PC-9 (cell line): ENCODE measurements at regions not wholly inside any gene's neighbourhood (a gene's known extent, or its start where the extent isn't known, plus 50 kb on each side); places are given as distances from the start of the nearest gene placed in this dataset.

Experiments
- CTCF ChIP-seq: fragments of 200-600 bp; sonication (generic); conservative IDR thresholded peaks from 2 replicates; pipeline ENCODE4 v1.6.1; 2017; ENCODE audit warnings: mixed run types, antibody characterized with exemption, mild to moderate bottlenecking, moderate library complexity
- EZH2 ChIP-seq: fragments of 200-600 bp; sonication (generic); IDR thresholded peaks from 2 replicates; pipeline ENCODE4 v1.8.0; 2017; ENCODE audit warnings: antibody characterized with exemption, low read depth

GRCh38 chr10:45553155-45553554, 119.4 kb downstream of the ZFAND4 start:
- no peak for TF ChIP-seq EZH2
- TF ChIP-seq CTCF, result no peak
